ENCODE measurements at regions not wholly inside any gene's neighbourhood (a gene's known extent, or its start where the extent isn't known, plus 50 kb on each side); places are given as distances from the start of the nearest gene placed in this dataset.
"Not testable (repeated sequence)": the region's sequence is repeated elsewhere in the genome, so short reads cannot be mapped to it uniquely, and the experiment has no call there.

DNA sequence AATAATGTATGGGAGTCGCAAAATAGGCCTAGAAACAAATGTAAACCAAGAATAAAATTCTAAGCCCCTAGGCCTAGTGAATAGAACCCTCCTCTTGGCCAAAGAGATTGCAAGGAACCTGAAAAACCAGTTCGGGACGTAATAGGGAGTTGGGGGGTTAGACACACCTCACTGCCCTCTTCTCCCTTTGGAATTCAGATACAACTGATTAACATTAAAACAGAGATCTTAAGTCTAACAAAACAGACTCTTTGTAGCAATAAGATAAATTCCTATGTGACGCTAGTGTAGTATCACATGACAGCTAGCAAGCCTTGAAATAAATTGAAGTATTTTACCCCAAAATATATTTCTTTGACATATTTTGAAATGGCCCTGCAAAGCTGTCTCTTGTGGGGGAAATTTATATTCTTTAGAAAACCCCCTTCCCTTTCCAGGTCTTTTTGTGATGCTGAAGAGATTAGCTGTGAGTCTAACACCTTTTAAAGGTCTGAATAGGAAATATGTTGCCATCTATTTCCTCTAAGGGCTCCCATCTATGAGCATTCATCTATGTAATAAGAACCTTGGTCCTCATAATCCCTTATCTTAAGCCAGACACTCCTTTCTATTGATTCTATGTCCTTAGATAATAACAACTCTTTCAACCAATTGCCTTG, 623.4 kb upstream of the NRG3 start:
- DNase-seq (ENCODE audit: low spot score) = no peak

DNA sequence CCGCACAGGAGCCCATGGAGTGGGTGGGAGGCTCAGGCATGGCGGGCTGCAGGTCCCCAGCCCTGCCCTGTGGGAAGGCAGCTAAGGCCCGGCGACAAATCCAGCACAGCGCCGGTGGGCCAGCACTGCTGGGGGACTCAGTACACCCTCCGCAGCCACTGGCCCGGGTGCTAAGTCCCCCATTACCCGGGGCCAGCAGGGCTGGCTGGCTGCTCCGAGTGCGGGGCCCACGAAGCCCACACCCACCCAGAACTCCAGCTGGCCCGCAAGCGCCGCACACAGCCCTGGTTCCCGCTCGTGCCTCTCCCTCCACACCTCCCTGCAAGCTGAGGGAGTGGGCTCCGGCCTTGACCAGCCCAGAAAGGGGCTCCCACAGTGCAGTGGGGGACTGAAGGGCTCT, 610.0 kb upstream of the NRG3 start:
- DNase-seq (ENCODE audit: low spot score) = not testable (repeated sequence)

DNA sequence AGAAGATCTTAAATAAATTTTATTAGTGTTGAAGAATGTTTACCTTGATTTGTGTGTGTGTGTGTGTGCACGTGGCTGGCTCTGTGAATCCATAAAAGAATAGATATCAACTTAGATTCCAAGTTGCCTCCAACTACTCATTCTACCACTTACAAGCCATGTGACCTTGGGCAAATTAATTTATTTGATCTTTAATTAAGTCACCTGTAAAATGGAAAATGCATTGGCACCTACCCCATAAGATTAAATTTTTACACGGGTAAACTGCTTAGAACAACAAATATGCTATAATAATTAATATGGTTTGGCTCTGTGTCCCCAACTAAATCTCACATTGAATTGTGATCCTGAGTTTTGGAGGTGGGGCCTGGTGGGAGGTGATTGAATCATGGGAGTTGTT, 604.9 kb upstream of the NRG3 start:
- DNase-seq (ENCODE audit: low spot score) = no peak

DNA sequence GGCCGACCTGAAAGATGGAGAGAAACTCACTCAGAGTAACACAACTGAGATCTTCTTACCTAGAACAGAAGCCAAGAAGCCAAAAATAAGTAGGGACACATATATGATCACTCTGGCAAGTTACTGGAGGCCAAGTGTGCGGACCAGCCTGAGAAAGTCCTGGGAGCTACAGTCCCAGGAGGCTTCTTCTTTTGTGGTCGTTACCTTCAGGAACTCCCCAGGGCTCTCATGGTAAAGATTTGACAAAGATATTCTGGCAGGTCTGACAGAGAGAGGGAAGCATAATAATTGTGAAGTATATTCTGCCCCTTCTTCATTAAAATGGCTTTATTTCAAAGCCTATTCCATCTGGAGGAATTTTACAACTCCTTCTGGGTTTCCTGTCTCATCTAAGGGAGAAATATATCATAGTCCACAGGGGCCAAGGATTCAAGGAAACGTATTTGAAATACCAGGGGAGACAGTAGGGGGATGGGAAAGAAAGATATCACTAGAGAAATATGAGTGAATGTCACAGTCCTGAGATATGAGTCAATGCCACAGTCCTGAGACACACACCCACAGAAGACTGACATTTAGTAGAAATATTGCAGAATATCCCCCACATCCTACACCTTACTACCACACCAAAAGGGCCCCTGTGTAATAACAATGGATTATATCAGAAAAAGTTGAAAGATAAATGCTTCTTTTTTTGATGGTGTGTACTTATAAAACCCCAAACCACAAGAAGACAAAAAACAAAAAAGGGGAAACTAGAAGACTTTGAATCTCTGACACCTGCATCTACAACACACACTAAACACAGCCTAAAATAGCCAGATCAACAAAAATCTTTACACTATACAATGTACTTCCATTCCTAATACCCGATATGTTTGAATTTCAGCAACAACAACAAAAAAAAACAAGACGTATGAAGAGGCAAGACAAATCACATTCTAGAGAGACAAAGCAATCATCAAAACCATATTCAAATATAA, 594.2 kb upstream of the NRG3 start:
- no peak for DNase-seq (ENCODE audit: low spot score)

DNA sequence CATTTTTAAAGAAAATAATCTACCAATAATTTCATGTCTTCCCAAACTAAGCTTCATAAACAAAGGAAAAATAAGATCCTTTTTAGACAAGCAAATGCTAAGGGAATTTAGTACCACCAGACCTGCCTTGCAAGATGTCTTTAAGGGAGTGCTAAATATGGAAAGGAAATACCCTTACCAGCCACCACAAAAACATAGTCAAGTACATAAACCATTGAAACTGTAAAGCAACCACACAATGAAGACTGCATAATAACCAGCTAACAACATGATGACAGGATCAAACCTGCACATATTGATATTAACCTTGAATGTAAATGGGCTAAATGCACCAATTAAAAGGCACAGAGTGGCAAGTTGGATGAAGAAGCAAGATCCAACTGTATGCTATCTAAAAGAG, 586.5 kb upstream of the NRG3 start:
- no peak for DNase-seq (ENCODE audit: low spot score)

DNA sequence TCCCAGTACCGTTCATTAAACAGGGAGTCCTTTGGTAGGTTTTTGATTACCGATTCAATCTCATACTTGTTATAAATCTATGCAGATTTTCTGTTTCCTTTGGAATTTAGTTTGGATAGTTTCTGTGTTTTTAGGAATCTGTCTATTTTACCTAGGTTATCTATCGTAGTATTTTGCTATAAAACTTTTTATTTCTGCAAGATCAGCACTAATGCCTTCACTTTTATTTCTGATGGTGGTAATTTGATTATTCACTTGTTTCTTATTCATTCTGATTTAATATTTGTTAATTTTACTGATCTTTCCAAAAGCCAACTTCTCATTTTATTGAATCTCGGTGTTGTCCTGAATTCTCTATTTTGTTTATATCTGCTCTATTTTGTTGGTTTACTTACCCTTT, 577.7 kb upstream of the NRG3 start:
- DNase-seq (ENCODE audit: low spot score) = no peak

DNA sequence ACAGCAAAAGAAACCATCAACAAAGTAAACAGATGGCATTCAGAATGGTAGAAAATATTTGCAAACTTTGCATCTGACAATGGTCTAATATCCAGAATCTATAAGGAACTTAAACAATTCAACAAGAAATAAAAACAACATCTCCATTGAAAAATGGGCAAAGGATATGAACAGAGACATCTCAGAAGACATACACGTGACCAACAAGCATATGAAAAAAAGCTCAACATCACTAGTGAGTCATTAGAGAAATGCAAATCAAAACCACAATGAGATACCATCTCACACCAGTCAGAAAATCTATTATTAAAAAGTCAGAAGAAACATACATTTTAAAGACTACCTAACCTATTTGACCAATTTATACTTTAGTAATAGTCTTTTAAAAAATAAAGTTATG, 571.3 kb upstream of the NRG3 start:
- no peak for DNase-seq (ENCODE audit: low spot score)

DNA sequence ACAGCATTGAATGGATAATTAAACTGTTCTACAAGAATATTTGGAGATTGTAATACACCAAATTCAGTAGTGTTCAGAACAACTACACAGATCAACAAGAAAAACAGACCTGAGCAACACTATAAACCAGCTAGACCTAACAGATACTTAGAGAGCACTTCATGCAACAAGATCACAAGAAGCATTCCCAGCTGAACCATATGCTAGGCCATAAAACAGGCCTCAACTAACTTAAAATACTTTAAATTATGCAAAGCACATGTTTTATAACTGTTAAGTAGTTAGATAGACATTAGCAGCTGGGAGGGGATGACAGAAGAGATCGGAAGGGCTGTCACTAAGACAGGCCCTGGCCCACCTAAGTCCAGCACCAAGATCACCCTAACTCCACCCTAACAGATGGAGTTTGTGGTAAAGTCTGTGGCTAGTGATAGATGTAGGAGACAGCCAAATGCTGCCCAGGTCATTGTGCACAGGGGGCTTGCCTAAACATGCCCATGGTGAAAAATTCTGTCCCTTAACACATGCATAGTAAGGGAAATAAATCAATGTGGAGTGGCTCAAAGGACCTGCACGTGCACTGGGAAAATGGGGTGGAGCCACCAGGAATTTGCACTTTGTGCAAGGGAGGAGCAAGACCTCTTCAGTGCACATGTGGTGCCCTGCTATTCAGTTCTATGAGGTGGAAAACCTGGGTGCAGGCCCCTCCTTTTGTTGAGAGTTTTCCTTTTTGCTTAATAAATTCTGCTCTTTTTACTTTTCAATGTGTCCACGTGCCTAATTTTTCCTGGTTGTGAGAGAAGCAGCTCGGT, 567.8 kb upstream of the NRG3 start:
- no peak for DNase-seq (ENCODE audit: low spot score)

DNA sequence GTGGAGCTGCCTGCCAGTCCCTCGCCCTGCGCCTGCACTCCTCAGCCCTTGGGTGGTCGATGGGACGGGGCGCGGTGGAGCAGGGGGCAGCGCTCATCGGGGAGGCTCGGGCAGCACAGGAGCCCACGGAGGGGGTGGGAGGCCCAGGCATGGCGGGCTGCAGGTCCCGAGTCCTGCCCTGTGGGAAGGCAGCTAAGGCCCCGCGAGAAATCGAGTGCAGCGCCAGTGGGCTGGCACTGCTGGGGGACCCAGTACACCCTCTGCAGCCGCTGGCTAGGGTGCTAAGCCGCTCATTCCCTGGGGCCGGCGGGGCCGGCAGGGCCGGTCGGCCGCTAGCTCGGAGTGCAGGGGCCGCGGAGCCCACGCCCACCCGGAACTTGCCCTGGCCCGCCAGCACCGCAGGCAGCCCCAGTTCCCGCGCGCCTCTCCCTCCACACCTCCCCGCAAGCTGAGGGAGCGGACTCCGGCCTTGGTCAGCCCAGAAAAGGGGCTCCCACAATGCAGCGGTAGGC, 565.9 kb upstream of the NRG3 start:
- no peak for DNase-seq (ENCODE audit: low spot score)

DNA sequence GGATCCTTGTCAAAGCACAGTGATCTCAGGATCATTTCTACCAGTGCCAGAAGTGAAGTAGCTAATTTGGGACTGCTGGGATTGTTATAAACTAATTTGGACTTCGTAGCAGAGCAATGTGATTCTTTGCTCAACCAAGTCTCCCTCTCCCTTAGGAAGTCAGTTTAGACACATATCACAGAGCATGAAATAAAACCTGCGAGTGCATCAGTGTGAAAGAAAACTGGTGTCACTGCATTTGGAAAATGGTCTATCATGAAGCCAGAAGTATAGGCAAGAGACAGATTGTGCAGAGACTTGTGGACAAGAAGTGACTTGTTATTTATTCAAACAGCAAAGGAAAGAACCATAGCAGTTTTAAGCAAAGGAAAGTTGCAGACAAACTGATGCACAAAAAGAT, 560.5 kb upstream of the NRG3 start:
- no peak for DNase-seq (ENCODE audit: low spot score)

DNA sequence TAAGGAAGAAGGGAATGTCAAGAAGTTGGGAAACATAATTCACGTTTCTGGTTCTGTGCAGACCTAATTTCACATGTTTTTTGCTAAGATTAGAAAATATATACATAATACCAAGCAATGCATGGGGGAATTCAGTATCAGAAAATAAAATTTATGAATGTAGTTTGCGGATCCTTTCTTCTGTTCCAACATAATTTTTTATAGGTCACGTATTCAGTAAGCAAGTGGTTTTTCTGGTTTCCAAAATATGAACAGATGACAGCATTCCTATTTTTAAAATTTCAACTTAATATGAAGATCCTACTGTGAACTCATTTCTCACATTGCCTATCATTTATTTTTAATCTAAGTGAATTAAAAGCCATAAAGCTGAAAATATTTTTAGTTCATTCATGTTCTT, 560.0 kb upstream of the NRG3 start:
- DNase-seq (ENCODE audit: low spot score) = no peak

DNA sequence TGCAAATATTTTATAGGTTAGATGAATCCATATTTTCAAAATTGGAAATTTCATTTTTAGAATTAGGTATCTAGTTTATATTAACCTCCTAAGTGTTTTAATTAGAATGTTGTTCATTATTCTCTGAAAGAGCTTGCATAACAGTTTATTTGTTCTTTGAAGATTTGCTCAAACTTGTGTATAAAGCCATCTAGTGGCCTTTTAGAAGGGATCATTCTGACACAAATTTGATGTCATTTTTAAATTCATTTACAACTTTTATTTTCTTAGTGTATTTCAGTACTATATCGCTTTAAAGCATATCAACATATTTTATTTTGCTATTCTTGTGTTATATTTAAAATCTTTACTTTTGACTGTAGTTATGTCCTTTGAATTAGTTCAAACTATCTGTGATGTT, 527.0 kb upstream of the NRG3 start:
- DNase-seq (ENCODE audit: low spot score) = no peak

DNA sequence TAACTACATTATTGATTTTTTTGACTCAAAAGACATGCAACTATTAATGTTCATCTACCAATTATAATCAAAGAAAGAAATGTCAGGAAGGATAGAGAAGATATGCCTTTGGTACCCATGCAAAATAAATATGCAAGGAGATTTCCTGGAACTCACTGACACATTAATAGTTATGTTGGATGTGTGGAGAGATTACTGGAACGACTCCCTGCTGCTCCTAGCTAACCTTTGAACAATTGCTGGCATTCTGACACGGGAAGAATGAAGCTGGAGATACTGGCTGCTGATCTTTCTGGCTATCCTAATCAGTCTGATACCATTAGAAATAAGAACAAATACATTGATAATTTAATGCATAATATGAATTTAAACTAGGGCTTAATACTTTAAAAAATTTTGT, 507.9 kb upstream of the NRG3 start:
- no peak for DNase-seq (ENCODE audit: low spot score)

DNA sequence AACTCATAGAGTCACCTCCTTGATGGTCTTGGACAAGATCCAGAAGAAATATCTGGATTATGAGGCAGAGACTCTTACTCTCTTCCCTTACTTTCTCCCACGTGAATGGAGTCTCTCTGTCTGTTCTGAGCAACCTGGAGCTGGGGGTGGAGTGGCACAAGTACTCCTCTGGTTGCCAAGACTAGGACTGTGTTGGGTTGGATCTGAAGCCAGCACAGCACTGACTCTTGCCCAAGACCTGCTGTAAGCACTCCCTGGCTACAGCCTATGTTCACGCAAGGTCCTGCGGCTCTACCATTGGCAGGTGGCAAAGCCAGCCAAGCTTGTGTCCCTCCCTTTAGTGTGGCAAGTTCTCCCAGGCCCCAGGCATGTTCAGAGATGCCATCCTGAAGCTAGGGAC, 488.2 kb upstream of the NRG3 start:
- no peak for DNase-seq (ENCODE audit: low spot score)

DNA sequence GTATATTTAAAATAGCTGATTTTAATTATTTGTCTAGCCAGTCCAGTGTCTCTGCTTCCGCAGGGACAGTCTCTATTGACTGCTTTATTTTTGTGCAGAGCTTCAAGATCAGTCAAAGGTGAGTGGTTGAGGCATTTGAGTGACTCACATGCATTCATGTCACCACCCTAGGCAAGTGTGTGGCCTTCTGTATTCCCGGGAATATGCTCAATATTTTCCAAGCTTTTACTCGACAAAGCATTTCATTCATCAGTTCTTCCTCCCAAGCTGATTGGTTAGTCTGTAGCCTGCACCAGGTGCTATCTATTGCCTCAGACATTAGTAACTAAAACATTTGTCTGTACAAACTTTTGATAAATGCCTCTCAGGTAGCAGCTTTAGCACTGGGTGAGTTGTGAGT, 471.5 kb upstream of the NRG3 start:
- no peak for DNase-seq (ENCODE audit: low spot score)

DNA sequence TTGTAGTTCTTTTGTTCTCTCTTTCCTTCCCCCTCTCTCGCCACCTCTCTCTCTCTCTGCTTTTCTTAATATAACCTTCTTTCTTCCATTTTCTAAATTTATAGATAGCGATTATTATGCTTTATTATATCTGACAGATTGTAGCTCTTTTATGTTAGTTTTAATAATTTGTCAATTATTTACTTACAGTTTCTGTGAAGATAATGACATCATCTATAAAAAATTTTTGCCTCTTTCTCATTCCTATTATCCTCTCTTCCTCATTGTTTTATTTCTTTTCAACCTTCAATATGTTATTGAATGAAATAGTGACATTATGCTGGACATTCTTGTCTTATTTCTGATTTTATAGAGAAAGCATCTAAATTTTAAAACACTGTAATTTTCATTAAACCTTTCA, 469.6 kb upstream of the NRG3 start:
- no peak for DNase-seq (ENCODE audit: low spot score)

DNA sequence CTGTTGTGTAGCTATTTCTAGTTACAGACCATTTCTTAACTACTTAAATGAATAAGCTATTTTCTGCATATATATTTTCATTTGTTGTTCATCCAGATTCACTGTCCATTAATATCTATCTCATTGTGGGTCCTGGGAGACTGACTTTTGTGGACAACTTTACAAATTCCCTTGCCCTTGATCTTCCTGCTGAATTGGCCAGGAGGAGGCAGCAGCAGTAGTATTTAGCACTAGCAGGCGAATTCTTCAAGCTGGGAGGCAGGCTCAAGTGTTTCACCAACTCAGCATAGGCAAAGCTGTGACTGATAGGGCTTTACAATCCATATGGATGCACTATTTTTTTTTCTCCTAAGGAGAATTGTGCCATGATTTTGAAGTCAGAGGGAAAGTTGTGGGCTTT, 461.0 kb upstream of the NRG3 start:
- no peak for DNase-seq (ENCODE audit: low spot score)

DNA sequence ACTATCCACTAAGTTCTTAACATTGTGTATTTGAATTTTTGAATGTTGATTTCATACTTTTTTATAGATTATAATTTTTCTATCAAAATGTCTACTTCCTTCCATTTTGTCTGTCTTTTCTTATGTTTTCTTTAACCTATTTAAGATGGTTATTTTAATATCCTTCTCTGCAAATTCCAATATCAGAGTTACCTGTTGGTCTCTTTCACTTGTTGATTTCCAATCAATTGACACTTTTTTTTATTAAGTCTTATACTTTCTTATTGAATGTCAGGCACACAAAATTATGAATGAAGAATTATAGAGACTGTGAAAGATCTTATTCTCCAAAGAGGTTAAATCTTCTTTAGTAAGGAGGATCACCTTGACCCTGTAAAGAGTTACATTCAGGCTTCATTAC, 448.3 kb upstream of the NRG3 start:
- DNase-seq (ENCODE audit: low spot score) = no peak

DNA sequence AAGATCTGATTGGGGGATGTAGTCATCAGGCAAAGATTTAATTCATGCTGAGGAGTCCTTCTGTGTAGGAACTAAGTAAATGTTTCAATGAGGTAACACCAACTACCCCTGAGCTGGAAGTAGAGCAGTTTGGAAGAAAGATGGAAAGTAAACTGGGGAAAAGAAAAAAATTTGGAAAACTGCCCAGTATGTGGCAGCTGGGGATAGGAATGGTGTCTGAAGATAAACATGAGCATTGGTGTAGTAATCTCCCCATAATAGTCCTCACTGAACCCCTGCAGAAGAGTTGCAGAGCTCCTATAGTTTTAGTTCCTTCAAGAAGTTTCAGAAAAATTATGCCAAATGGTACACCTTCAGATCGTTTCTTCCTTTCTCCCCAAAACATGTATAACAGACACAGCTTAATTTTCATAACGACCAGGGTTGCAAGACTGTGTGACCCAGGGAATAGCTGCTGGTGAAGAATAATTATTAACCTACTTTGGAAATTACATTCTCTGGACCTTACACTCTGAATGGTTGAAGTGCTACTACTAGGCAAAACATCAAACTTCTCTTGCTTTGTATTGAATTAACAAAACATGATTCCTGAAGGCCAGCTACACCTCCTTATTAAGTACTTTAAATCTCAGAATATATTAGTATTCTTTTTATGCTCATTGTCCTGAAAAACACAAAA, 446.4 kb upstream of the NRG3 start:
- no peak for DNase-seq (ENCODE audit: low spot score)

DNA sequence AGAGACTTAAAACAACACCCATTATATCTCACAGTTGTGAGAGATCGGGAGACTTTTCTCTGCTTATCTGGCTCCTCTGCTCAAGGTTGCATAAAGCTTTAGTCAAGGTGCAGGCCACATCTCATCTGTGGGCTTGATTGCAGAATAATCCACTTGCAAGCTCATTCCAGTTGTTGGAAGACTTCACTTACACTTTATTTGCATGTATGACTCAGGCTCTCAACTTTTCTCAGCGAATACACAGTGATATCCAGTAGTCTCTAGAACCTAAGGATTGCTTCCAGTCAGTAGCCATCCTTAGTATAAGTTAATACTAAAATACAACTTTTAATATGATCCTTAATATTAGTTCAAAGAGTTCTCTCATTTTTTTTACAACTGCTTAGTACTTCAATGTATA, 435.5 kb upstream of the NRG3 start:
- DNase-seq (ENCODE audit: low spot score) = no peak

DNA sequence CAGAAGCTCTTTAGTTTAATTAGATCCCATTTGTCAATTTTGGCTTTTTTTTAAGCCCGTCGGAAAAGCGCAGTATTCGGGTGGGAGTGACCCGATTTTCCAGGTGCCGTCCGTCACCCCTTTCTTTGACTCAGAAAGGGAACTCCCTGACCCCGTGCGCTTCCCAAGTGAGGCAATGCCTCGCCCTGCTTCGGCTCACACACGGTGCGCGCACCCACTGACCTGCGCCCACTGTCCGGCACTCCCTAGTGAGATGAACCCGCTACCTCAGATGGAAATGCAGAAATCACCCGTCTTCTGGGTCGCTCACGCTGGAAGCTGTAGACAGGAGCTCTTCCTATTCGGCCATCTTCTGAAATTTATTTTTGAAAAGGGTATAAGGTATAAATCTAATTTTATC, 433.4 kb upstream of the NRG3 start:
- not testable (repeated sequence) for DNase-seq (ENCODE audit: low spot score)

Measured in cerebellar cortex (tissue), 1 donor.